Ovary (tissue), 3 donors: ENCODE measurements at regions not wholly inside any gene's neighbourhood (a gene's known extent, or its start where the extent isn't known, plus 50 kb on each side); places are given as distances from the start of the nearest gene placed in this dataset.

Experiments
- CTCF ChIP-seq, 3 donors: fragments of 450-650 bp in 2 of 3; fragments of 200-600 bp in 1 of 3; IDR thresholded peaks; one replicate each; pipeline versions ENCODE4 v1.5.1 to v1.8.0; 2016 to 2022; ENCODE audit warnings: antibody characterized with exemption in 3 of 3, mild to moderate bottlenecking in 1 of 3
- EP300 ChIP-seq: sonication (generic); formaldehyde crosslinking; IDR thresholded peaks from one replicate; pipeline ENCODE4 v1.6.1; 2017; ENCODE audit warnings: antibody characterized with exemption
- POLR2A ChIP-seq: fragments of 450-650 bp; IDR thresholded peaks from one replicate; pipeline ENCODE4 v1.6.1; 2017; ENCODE audit warnings: antibody characterized with exemption, mild to moderate bottlenecking, moderate library complexity
- donor health status: DM: no; HTN: no; CAD: no.

- TF ChIP-seq CTCF (IDR thresholded peaks at IDR 0.05), result no peak
- no peak for TF ChIP-seq POLR2A
- TF ChIP-seq EP300, result no peak
Observed at GRCh38 chr3:67245545-67245944, 247.4 kb downstream of the KBTBD8 start.
